C4-2B (cell line): ENCODE measurements at regions not wholly inside any gene's neighbourhood (a gene's known extent, or its start where the extent isn't known, plus 50 kb on each side); places are given as distances from the start of the nearest gene placed in this dataset.
"Not testable (repeated sequence)": the region's sequence is repeated elsewhere in the genome, so short reads cannot be mapped to it uniquely, and the experiment has no call there.

ENCODE experiments used
- CTCF ChIP-seq: fragments of 450-650 bp; conservative IDR thresholded peaks from 2 replicates; pipeline ENCODE4 v1.5.1; 2017; ENCODE audit warnings: mild to moderate bottlenecking
- ZFX ChIP-seq: fragments of 450-650 bp; IDR thresholded peaks from 2 replicates; pipeline ENCODE4 v1.6.1; 2017

GRCh38 chr7:109647263-109647662 lies 1077.6 kb downstream of the DNAJB9 start:
- not testable (repeated sequence) for TF ChIP-seq CTCF, ZFX
